DND-41 (cell line): ENCODE measurements at regions not wholly inside any gene's neighbourhood (a gene's known extent, or its start where the extent isn't known, plus 50 kb on each side); places are given as distances from the start of the nearest gene placed in this dataset.

ENCODE experiments used
- EZH2 ChIP-seq: IDR thresholded peaks from 3 replicates; pipeline ENCODE4 v1.6.1; 2012; ENCODE audit warnings: borderline replicate concordance, low read depth, mild to moderate bottlenecking, moderate library complexity, low read length, inconsistent platforms; ENCODE audit not compliant: severe bottlenecking
- TF ChIP-seq, protein P1 (sequence below): IDR thresholded peaks from 2 replicates; pipeline ENCODE4 v1.5.1; 2012; ENCODE audit warnings: borderline replicate concordance, low read length, moderate library complexity, mild to moderate bottlenecking; ENCODE audit not compliant: poor library complexity, severe bottlenecking; ENCODE audit errors: extremely low read depth

DNA sequence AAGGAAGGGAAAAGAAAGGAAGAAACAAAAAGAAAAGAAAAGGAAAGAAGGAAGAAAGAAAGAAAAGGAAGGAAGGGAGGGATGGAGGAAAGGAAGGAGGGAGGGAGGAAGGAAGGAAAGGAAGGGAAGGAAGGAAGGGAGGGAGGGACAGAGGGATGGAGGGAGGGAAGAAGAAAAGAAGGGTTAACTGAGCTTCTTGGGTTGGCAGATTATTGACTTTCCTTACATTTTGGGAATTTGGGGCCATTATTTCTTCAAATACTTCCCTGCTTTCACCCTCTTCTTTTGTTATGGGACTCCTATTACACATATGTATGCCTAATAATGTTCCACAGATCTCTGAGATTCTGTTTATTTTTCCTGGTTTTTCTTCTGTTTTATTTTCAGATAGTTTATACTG, 285.6 kb downstream of the KCNJ2 start:
- TF ChIP-seq, protein P1, sequence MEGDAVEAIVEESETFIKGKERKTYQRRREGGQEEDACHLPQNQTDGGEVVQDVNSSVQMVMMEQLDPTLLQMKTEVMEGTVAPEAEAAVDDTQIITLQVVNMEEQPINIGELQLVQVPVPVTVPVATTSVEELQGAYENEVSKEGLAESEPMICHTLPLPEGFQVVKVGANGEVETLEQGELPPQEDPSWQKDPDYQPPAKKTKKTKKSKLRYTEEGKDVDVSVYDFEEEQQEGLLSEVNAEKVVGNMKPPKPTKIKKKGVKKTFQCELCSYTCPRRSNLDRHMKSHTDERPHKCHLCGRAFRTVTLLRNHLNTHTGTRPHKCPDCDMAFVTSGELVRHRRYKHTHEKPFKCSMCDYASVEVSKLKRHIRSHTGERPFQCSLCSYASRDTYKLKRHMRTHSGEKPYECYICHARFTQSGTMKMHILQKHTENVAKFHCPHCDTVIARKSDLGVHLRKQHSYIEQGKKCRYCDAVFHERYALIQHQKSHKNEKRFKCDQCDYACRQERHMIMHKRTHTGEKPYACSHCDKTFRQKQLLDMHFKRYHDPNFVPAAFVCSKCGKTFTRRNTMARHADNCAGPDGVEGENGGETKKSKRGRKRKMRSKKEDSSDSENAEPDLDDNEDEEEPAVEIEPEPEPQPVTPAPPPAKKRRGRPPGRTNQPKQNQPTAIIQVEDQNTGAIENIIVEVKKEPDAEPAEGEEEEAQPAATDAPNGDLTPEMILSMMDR = no peak
- TF ChIP-seq EZH2 = no peak
